ENCODE measurements at regions not wholly inside any gene's neighbourhood (a gene's known extent, or its start where the extent isn't known, plus 50 kb on each side); places are given as distances from the start of the nearest gene placed in this dataset.

DNA sequence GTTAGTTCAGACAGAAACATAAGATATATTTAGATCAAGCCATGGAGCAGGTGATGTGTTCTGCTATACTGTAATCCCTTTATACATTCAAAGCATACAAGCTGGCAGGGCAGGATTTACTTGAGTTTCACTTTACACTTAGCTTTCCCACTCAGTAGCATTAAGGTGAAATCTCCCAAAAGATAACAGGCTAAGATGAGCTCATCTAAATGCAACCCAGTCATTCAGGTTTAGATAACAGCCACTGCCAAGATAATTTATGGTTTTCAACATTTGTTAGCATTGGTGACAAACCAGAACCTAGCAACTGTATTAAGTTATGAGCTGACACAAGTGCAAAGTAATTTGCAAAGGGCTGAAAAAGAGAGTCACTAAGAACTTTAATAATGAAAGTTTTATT is 925.1 kb upstream of the ATXN7L3B start:
- TF ChIP-seq, protein P1, sequence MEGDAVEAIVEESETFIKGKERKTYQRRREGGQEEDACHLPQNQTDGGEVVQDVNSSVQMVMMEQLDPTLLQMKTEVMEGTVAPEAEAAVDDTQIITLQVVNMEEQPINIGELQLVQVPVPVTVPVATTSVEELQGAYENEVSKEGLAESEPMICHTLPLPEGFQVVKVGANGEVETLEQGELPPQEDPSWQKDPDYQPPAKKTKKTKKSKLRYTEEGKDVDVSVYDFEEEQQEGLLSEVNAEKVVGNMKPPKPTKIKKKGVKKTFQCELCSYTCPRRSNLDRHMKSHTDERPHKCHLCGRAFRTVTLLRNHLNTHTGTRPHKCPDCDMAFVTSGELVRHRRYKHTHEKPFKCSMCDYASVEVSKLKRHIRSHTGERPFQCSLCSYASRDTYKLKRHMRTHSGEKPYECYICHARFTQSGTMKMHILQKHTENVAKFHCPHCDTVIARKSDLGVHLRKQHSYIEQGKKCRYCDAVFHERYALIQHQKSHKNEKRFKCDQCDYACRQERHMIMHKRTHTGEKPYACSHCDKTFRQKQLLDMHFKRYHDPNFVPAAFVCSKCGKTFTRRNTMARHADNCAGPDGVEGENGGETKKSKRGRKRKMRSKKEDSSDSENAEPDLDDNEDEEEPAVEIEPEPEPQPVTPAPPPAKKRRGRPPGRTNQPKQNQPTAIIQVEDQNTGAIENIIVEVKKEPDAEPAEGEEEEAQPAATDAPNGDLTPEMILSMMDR (IDR thresholded peaks at IDR 0.05; ENCODE audit: low read depth, low read length), result no peak
- TF ChIP-seq POLR2A (IDR thresholded peaks at IDR 0.05; ENCODE audit: extremely low read depth, insufficient read length) (no peak), MYC (IDR thresholded peaks at IDR 0.05; ENCODE audit: low read depth, low read length) (no peak)
